HG02852 (cell line): ENCODE measurements at regions not wholly inside any gene's neighbourhood (a gene's known extent, or its start where the extent isn't known, plus 50 kb on each side); places are given as distances from the start of the nearest gene placed in this dataset.

Experiments
- ATAC-seq: cut with Tn5 transposase; IDR thresholded peaks from one replicate; pipeline ENCODE4 v1.9.1; 2021; ENCODE audit warnings: mild to moderate bottlenecking, moderate library complexity; ENCODE audit not compliant: unreplicated experiment

DNA sequence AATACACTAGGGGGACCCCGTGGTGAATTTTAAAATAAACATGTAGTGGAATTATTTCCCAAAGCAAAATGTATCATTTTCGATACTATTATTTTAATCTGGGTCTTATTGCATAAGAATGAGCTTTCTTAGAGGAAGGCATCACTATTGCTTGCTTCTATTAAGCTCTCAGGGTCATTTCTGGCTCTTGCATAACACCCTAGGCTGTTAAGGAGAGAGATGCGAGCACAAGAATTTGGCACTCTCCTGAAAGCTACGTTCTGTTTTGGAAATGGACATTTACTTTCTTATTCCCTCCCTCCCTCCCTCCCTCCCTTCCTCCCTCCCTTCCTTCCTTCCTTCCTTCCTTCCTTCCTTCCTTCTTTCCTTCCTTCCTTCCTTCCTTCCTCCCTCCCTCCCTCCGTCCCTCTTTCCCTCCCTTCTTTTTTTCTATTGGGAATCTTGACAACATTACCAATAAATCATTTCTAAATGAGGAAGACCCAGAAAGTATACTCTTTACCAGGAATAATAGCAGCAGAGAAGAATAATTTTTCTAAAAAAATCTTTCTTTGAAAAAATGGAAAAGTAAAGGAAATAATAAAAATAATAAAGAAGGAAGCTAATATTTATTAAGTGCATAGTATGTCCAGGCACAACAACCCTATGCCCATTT lies 83.6 kb upstream of the BDNF start:
- no peak for ATAC-seq

DNA sequence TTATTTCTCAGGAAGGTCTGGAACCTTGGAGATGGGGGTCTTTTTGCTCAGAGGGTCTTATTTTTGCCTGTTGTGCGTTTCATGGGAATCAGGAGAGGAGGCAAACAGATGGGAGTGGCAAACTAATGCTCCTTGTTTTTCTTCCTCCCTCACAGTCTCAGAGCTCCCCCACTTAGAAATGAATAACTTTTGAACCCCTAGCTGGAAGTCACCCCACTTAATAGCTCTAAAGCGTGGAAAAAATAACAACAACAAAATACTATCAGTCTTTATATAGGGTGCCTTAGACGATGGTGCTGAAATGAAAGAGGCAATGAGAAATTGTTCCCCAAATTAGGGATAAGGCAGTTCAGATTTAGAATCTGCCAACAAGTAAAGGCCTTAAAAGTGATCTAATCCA lies 76.8 kb upstream of the BDNF start:
- no peak for ATAC-seq

DNA sequence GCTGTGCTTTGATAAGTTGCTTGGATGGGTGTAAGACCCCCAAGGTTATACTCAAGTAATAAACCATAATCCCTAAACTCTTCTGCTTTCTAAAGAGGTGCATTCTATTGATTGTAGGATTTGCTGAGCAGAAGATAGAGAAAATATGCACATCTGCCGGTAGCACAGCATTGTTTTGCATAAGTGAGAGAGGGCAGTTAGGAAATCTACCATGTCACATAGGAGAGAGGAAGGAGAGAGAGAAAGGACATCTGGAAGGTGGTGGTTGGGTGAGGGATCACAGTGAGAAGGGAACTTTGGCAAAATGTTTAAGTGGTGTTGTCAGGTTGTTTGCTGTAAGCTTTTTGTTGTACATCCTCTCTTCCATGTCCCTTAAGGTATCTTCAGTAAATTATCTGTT lies 73.6 kb upstream of the BDNF start:
- ATAC-seq = no peak

DNA sequence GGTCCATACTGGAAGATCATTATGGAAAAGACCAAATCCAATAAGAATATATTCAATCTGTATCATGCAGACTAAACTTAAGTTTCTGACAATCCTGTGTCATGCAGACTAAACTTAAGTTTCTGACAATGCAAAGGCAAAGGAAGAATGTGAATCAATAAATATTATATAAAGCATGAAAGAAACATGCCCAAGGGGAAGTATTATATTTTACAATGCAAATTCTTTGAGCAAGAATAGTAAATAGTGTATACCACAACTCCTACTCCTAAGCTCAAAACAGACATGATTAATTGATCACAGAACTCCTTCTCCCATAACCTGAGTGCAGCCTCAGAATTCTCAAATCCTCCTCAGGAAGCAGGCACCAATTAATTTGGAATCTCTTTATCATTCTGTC lies 71.3 kb upstream of the BDNF start:
- no peak for ATAC-seq

DNA sequence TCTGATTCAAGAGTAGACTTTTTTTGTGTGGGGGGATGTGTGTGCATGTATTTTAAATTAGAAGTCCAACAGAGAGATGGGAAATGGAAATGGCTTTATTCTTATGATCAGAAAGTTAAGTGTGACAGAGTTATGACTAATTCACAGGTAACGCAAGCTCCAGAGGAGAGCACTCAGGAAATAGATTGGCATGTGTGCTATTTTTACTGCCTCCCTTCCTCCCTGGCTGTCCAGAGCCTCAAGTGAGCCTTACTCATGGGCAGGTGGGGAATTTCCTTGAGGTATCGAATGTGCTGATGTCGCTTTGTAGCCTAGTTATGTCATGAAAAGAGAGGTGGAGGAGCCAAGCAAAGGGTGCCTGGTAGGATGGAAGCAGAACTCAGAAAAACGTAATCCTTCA lies 70.3 kb upstream of the BDNF start:
- no peak for ATAC-seq

DNA sequence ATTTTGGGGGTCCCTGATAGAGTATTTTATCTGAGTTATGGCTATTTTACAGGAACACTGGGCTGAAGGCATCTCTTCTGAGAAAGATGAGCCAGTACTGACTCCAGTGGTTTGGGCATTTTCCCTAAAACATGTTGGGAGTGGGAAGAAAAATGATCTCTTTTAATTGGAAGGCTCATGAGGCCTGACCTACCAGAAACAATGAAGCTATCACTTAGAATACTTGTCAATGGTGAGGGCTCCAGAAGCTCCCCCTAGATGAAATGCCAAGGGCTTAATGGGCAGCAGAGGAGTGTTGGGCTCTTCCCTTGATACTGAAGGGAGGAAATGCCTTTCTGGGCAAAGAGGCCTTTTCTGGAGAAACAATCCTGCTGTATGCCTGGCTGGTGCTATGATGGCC lies 63.5 kb upstream of the BDNF start:
- no peak for ATAC-seq

DNA sequence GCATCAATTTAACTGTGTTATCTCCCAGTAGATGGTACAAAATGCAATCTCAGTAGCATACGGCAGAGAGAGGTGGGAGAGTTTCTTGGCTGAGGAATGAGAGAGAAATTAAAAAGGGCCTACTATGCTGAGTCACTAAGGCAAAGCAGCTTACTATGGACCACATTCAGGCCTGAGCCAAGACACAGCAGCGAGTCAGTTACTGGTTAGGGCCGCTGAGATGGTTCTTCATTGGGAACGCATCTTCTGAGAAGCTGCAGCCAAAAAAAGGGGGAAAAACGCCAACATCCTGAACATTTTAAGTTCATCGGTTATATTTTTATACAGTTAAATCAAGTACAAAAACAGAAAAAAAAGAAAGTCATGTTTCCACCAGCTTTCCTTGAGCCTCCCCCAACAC lies 61.1 kb upstream of the BDNF start:
- ATAC-seq = no peak

DNA sequence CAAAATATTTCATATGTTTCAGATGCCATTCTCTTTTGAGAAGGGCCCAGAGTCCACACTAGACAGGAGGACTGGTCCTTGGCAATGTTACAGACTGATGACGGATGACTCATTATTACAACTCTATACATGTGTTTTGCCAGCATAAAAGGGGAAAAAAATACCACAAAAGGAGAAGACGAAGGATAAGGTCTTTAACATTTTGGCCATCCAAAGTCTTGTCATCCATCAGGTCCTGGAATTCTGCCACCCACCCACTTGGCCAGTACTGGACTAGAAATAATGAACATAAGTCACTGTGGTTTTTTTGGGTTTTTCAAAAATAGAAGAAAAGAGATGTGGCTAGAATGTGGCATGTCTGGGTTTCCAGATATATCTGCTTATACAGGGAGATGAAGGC lies 57.7 kb upstream of the BDNF start:
- ATAC-seq = no peak

DNA sequence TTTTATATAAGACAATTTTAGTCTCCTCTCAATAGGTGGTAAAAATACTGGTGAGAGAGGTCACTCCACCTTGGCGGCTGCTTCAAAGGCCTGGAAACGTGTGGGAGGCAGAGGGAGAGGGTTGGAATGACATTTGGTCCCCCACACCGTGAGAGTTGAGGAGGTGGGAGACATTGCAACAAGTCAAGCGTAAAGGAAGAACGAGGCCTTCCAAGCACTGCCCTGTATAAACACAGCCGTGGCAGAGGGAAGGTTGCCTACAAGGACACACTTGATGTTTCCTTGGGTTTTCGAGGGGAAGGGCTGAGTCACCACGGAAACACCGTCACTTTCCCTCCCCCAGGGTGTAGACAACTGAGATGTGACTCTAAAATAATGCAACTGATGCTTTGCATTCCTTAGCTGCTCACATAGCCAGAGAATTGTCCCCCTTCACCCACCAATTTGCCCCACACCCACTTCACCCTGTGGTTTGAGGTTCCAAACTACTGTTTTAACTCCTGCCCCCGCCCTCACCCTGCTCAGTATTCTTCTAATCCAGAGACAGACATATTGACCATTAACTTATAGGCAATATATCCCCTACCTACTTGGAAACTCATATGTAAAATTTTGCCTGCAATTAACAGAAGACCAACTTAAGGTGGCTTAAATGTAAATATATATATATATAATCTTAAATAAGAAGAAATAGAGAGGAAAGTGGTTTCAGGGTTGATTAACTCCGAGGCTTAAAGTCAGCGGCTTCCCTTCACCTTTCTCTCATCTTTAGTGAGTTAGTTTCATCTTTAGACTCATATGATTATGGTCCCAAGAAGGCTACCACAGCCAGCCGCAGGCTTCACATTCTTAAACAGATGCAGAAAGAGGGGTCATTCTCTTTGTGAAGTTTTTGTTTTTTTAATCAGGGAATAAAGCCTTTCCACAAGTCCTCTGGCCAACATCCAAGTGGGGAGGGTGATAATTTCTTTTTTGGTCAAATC lies 54.1 kb upstream of the BDNF start:
- ATAC-seq = peak; percentile 81
